ENCODE measurements at regions not wholly inside any gene's neighbourhood (a gene's known extent, or its start where the extent isn't known, plus 50 kb on each side); places are given as distances from the start of the nearest gene placed in this dataset.

GRCh38 chr10:75347186-75347585 is 54.4 kb downstream of the ZNF503 start:
- no peak overlapping the region for H3K4me3 ChIP-seq
- TF ChIP-seq, protein P1, sequence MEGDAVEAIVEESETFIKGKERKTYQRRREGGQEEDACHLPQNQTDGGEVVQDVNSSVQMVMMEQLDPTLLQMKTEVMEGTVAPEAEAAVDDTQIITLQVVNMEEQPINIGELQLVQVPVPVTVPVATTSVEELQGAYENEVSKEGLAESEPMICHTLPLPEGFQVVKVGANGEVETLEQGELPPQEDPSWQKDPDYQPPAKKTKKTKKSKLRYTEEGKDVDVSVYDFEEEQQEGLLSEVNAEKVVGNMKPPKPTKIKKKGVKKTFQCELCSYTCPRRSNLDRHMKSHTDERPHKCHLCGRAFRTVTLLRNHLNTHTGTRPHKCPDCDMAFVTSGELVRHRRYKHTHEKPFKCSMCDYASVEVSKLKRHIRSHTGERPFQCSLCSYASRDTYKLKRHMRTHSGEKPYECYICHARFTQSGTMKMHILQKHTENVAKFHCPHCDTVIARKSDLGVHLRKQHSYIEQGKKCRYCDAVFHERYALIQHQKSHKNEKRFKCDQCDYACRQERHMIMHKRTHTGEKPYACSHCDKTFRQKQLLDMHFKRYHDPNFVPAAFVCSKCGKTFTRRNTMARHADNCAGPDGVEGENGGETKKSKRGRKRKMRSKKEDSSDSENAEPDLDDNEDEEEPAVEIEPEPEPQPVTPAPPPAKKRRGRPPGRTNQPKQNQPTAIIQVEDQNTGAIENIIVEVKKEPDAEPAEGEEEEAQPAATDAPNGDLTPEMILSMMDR (IDR thresholded peaks at IDR 0.05): no peak
- no peak for TF ChIP-seq POLR2AphosphoS5 (IDR thresholded peaks at IDR 0.05)
- no peak for TF ChIP-seq POLR2A (IDR thresholded peaks at IDR 0.05)
- DNase-seq (ENCODE audit: low spot score in 2 of 2): no peak
- H3K27me3 ChIP-seq: no peaks in the 10 kb centered on the region
- H3K36me3 ChIP-seq: no peaks in the 10 kb centered on the region
- intact Hi-C loops (cut with DNase I; ENCODE audit: low total_unique reads): no loop called here
- H3K9me3 ChIP-seq: peaks cover 4 to 6% of the 10 kb centered on the region in 2 donors
- no peak overlapping the region for H3K27ac ChIP-seq
- no peaks in the 10 kb centered on the region for H3K4me1 ChIP-seq

DNA sequence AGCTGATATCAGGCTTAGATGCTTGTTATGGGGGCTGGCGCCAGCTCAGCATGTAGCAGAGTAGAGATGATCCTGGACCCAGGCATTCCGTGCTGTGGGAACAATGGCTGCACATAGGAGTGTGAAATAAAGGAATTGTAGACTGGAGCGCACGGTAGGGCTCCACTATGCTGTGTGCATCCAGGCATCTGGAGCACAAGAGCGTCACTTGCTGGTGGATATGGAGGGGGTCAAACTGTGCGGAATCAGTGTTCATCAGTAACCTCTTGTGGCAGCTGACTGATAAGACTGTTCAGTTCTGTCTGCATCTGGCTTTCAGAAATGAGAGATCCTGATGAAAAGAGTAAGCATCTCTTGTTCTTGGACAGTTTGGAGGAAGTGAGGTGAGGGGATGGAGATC is 55.8 kb downstream of the ZNF503 start:
- TF ChIP-seq POLR2A (IDR thresholded peaks at IDR 0.05) (no peak), POLR2AphosphoS5 (IDR thresholded peaks at IDR 0.05) (no peak)
- TF ChIP-seq, protein P1 (IDR thresholded peaks at IDR 0.05): no peak
- intact Hi-C loops (cut with DNase I; ENCODE audit: low total_unique reads): no loop called here

DNA sequence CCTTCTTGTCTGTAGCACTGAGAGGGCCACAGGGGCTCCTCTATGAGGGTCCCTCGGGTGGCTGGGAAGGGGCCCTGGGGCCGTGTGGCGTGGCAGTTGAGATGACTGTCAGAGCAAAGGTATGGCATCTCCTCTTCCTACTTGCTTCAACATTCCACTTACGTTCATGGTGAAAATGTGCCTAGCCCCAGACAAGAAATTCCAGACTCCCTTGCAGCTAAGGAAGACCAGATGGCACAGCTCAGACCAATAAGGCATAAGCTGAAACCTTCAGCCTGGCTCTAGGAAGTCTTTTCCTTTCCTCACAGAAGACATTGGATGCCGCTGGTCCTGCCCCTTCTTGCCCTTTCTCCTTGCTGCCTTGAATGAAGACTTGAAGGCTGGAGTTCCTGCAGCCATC is 57.4 kb downstream of the ZNF503 start:
- intact Hi-C loops (cut with DNase I; ENCODE audit: low total_unique reads): no loop called here
- Histone ChIP-seq H3K27ac (no peak overlapping the region), H3K9me3 (peaks cover 4 to 6% of the 10 kb centered on the region in 2 donors), H3K27me3 (no peaks in the 10 kb centered on the region), H3K4me1 (no peaks in the 10 kb centered on the region), H3K4me3 (no peak overlapping the region), H3K36me3 (no peaks in the 10 kb centered on the region)
- no peak for DNase-seq (ENCODE audit: low spot score in 2 of 2)
- TF ChIP-seq, protein P1 (IDR thresholded peaks at IDR 0.05): no peak
- TF ChIP-seq POLR2AphosphoS5 (IDR thresholded peaks at IDR 0.05) (no peak), POLR2A (IDR thresholded peaks at IDR 0.05) (no peak)

More for the DNA sequence above, 55.8 kb downstream of the ZNF503 start:
- H3K27me3 ChIP-seq: no peaks in the 10 kb centered on the region
- H3K9me3 ChIP-seq: peaks cover 4 to 6% of the 10 kb centered on the region in 2 donors
- no peaks in the 10 kb centered on the region for H3K36me3 ChIP-seq
- no peak overlapping the region for H3K27ac ChIP-seq
- no peaks in the 10 kb centered on the region for H3K4me1 ChIP-seq
- DNase-seq (ENCODE audit: low spot score in 2 of 2): no peak
- H3K4me3 ChIP-seq: no peak overlapping the region

DNA sequence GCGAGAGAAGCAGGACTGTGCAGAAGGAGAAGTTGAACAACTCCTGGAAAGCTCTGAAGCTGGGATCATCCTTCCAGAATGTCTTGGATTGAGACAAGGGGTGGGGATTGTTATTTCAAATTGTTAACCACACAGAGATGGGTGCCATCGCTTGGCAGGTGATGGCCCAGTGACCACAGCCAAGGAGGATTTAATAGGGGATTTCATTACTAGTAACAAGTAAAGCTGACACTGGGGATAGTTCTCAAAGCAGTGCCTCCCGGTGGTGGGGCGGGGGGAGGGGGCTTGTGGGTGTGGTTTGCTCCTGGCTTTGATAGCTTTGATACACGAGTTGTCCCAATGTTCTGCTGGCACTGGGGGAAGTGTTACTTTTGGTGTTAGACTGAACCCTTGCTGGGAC is 59.2 kb downstream of the ZNF503 start:
- Histone ChIP-seq H3K27ac (no peak overlapping the region), H3K36me3 (no peaks in the 10 kb centered on the region), H3K4me3 (no peak overlapping the region), H3K27me3 (no peaks in the 10 kb centered on the region), H3K9me3 (peaks cover 4 to 6% of the 10 kb centered on the region in 2 donors), H3K4me1 (no peaks in the 10 kb centered on the region)
- TF ChIP-seq POLR2AphosphoS5 (IDR thresholded peaks at IDR 0.05) (no peak), POLR2A (IDR thresholded peaks at IDR 0.05) (no peak)
- TF ChIP-seq, protein P1 (IDR thresholded peaks at IDR 0.05): no peak
- intact Hi-C loops (cut with DNase I; ENCODE audit: low total_unique reads): no loop called here
- DNase-seq (ENCODE audit: low spot score in 2 of 2): no peak

- Histone ChIP-seq H3K9me3 (no peaks in the 10 kb centered on the region), H3K27me3 (no peaks in the 10 kb centered on the region), H3K36me3 (no peaks in the 10 kb centered on the region), H3K27ac (no peak overlapping the region), H3K4me1 (no peaks in the 10 kb centered on the region), H3K4me3 (no peak overlapping the region)
- DNase-seq (ENCODE audit: low spot score in 2 of 2): no peak
- intact Hi-C loops (cut with DNase I; ENCODE audit: low total_unique reads): no loop called here
- TF ChIP-seq POLR2A (IDR thresholded peaks at IDR 0.05) (no peak), POLR2AphosphoS5 (IDR thresholded peaks at IDR 0.05) (no peak)
- TF ChIP-seq, protein P1 (IDR thresholded peaks at IDR 0.05): no peak
These were observed 65.6 kb downstream of the ZNF503 start for GRCh38 chr10:75335983-75336382.

Measured in breast epithelium (tissue), 4 donors.